ENCODE measurements at regions not wholly inside any gene's neighbourhood (a gene's known extent, or its start where the extent isn't known, plus 50 kb on each side); places are given as distances from the start of the nearest gene placed in this dataset.
"Not testable (repeated sequence)": the region's sequence is repeated elsewhere in the genome, so short reads cannot be mapped to it uniquely, and the experiment has no call there.

DNA sequence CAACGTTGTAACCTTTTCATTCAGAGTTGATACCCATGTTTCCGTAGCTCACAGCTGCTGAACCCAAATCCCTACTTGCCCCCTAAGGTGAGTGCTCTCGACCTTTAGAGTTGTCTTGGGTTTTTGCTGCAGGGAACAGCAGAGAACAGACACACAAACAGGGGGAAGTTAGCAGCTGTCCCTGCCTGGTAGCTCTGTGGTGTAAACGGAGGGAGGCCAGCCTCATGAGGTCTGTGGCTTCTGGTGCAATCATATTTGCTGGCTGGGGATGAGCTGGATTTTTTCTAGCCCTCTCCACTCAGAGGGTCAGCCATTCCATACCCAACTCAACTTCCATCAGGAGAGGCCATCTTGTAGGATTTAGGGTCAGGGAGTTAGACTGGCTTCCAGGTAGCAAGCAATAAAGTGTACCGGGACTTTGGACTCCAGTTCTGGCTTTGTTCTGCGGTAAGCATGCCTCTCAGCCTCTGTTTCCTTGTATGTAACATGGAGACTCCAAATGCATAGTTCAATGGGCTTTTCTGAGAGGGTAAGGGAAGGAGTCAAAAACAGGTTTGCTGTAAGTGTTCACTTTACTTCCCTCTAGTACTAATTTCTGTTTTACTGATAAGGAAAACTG is 218.9 kb downstream of the MID1IP1 start:
- no peak for DNase-seq (ENCODE audit: extremely low spot score, insufficient read length, low read depth)
- FAIRE-seq, result no peak

DNA sequence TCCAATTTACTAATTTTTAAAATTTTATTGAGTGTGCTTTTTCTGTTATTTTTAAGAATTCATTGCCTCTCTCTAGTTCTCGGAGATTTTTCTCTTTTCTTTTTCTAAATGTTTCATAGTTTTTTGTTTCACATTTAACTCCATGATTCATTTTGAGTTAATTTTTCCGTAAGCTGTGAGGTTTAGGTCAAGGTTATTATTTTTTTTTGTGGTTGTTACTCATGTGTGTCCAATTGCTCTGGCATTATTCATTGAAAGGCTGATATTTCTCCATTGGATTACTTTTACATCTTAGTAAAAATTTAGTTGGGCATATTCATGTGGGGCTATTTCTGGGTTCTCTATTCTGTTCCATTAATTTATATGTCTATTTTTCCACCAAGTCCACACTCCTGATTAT is 220.8 kb downstream of the MID1IP1 start:
- FAIRE-seq (no peak), DNase-seq (ENCODE audit: extremely low spot score, insufficient read length, low read depth) (no peak)

DNA sequence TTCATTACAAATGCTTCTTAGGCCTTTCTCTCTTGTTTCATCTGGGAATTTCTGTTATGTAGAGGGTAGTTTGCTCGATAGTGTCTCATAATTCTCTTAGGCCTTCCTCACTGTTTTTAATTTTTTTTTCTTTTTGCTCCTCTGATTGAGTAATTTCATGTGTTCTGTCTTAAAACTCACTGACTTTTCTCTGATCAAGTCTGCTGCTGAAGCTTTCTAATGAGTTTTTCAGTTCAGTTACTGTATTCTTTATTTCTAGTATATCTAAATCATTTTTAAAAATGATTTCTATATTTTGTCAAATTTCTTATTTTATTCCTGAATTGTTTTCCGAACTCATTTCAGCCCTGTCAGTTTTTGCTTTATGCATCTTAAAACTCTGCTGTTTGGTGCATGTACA is 228.0 kb downstream of the MID1IP1 start:
- no peak for DNase-seq (ENCODE audit: extremely low spot score, insufficient read length, low read depth)
- FAIRE-seq, result no peak

DNA sequence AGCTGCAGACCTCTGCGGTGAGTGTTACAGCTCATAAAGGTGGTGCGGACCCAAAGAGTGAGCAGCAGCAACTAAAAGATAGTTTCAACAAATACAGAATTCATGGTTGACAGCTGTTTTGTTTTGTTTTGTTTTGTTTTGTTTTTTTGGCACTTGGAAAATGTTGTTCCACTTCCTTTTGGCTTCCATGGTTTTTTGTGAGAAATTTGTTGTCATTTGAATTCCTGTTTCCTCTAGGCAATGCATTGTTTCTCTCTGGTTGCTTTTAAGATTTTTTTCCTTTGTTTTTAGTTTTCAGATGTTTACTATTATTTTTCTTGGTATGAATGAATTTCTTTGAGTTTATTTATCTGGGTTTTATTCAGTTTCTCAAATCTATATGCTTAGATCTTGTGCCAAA is 229.4 kb downstream of the MID1IP1 start:
- DNase-seq (ENCODE audit: extremely low spot score, insufficient read length, low read depth) (no peak), FAIRE-seq (no peak)

DNA sequence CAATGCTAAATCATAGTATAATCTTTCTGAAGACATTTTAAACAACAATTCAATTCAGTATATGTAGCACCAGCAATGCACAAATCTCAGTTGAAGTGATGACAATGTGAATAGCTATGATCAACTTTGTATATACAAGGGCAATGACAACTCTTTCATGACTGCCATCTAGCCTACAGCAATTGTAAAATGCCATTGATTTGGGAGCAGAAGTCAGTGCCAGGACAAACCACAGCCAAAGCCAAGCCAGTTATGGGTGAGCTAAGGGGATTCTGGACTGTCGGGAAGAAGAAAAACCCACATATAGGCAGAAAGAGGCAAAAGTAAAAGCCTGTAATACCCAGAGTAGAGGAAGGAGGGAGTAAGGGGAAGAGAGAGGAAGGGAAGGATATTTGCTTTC is 238.6 kb downstream of the MID1IP1 start:
- DNase-seq (ENCODE audit: extremely low spot score, insufficient read length, low read depth) (no peak), FAIRE-seq (no peak)

DNA sequence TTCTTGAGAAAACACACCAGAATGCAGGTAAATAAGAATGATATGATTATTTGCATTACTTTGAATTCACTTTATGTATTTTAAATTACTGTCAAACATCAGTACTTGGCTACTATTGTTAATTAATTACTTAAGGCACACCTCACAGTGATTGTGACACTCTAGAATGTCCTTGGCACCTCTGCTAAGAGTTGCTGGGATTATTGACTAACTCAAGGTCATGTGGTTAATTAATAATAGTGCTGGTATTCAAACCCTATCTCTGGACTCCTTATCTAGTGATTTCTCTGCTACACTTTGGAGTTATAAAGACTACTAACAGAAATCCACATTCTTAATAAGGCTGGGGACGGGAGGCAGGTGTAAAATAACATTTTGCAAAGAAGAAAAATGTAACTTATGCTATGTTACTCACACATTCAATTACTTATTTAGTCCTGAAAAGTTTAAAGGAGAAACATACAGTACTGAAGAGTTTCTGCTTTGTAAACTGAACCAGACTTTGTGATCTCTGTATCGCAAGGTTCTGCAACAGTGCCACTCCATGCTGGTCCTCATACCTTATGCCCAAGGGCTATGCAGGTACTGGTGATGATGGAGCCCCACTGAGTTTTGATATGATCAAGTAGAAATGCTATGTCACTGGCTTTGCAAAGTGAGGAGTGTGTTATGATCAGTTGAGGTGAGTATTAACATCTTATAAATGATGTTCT is 242.7 kb downstream of the MID1IP1 start:
- DNase-seq (ENCODE audit: extremely low spot score, insufficient read length, low read depth) (no peak), FAIRE-seq (no peak)

DNA sequence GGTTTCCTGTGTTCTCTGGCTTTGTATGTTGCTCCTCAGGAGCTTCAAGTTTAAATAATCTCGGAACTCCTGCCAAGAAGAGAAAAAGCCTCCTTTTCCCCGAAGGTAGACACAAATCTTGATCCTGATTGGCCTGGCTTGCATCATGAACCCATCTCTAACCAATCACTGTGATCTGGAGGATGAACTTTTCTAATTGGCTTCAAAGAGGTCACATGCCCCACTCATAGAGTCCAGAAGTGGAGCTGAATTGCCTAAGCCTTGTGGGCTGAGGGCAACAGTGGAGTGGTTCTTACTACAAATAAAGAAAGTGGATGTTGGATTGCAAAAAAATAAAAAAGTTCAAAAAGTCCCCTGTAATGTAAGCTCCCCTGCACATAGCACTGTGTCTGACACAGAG is 245.9 kb downstream of the MID1IP1 start:
- FAIRE-seq (no peak), DNase-seq (ENCODE audit: extremely low spot score, insufficient read length, low read depth) (no peak)

DNA sequence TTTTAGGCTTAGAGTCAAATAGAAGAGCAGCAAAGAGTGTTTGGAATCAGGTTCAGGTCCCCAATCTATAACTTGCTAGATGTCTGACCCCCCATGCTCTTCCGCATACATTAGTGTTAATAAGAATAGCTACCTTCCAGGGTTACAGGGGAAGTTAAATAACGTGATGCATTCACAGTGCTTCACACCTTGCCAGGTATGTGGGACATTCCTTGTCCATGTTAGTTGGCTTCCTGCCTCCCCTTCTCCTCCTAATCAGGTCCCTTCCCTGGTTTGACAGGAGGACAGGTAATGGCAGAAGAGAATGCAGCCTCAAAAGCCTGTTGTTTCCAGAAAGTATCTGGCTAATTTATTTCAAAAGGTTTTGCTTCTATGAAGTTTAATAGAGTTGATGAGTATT is 248.7 kb downstream of the MID1IP1 start:
- DNase-seq (ENCODE audit: extremely low spot score, insufficient read length, low read depth) (no peak), FAIRE-seq (no peak)

DNA sequence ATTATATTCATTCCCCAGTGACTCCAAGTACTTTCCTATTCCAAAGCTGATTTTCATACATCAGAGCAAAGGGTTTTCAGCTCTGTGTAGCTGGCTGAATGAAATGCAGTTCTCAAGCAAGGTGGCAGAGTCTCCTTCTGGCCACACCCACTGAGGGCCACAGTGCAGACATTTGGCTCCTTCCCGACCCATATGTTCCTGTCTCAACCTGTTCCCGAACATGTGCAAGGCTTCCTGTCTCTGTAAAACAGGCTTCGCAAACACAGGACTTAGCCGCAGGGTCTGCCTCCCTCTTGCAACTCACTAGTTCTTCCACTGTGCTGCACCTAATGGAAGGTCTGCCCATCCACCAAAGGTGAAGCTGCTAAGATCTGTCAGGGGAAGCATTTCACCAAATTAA is 249.2 kb downstream of the MID1IP1 start:
- FAIRE-seq (no peak), DNase-seq (ENCODE audit: extremely low spot score, insufficient read length, low read depth) (no peak)

DNA sequence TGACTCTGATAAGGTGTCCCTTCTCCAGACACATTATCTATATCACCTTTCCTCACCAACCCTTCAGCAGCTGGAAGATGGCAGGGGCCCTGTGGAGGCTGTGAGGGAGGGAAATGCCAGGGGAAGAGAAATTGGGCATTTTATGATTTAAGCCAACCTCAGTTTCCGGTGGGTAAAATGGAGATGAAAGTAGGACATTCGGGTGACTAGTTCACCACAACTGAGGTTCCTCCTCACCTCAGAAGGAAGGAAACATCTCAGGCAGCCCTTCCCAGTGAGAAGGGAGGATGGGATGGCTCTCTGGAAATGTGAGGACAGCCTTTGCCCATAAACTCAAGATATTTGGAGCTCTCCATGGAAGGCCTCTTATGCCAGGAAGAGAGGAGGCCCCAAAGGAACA is 251.5 kb downstream of the MID1IP1 start:
- FAIRE-seq, result no peak

DNA sequence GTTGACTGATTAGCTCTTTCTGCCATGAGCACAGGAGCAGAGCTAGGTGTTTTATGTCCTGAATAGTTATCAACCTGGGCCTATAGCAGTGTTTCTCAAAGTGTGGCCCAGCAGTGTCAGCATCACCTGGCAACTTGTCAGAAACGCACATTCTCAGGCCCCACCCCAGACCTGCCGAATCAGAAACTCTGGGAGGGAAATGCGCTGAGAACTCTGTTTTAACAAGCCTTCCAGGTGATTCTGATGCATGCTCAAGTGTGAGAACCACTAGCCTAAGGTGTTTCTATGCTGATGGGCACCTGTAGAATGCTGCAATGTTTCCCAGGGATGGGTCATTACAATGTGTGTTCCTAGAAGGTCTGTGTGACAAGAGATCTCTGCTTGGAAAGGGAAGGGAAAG is 257.5 kb downstream of the MID1IP1 start:
- no peak for DNase-seq (ENCODE audit: extremely low spot score, insufficient read length, low read depth)
- no peak for FAIRE-seq

More for the DNA sequence above, 251.5 kb downstream of the MID1IP1 start:
- DNase-seq (ENCODE audit: extremely low spot score, insufficient read length, low read depth), result no peak

DNA sequence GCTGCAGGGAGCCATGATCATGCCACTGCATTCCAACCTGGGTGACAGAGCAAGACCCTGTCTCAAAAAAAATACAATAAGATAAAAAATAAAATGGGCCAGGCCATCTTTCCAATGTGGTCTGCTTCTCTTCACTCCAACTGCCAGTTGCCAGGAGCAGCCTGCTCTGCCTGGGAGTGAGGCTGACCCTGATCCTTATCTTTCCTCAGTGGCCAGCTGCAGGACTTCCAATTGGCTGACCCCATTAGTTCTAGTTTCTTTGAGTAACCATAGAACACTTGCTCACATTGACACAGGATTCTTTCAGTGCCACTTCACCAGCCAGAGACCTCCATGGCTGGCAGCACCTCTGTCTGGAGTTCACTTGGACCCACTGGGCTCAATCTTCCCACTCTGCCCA is 258.6 kb downstream of the MID1IP1 start:
- no peak for DNase-seq (ENCODE audit: extremely low spot score, insufficient read length, low read depth)
- FAIRE-seq, result no peak

DNA sequence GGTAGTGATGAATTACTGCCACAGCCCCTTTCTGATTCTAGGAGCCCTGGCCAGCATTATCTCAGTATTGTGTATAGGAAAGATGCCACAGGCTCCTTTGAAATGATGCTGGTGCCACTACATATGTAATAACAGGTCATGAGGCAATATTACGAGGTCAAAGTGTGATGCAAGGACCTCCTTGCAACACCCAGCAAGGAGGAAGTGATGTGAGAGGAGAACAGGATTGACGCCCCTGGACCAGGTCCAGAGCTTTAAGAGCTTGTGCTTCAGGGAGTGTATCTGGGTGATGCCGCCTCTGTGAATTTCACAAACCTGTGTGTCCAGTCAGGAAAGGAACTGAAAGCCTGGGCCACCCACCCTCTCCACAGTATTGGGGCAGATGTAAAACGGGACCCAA is 261.8 kb downstream of the MID1IP1 start:
- DNase-seq (ENCODE audit: extremely low spot score, insufficient read length, low read depth) (no peak), FAIRE-seq (no peak)

DNA sequence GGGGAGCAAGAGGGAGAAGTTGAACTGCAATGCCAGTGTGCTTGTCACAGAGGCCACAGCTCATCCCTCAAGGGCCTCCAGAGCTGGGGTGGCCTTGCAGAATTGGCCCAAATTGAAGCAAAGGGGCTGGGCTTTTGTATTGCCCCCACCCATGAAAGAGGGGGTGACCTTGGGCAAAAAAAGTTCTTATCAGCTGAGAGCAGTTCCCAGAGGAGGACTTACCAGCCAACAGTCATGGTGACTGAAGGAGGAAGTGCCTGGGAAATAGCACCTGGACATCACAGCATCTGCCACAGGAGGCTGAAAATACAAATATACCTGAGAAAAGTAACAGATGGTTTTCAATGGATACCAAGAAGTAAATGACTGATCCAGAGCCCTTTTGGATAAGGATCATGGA is 262.4 kb downstream of the MID1IP1 start:
- no peak for DNase-seq (ENCODE audit: extremely low spot score, insufficient read length, low read depth)
- no peak for FAIRE-seq

DNA sequence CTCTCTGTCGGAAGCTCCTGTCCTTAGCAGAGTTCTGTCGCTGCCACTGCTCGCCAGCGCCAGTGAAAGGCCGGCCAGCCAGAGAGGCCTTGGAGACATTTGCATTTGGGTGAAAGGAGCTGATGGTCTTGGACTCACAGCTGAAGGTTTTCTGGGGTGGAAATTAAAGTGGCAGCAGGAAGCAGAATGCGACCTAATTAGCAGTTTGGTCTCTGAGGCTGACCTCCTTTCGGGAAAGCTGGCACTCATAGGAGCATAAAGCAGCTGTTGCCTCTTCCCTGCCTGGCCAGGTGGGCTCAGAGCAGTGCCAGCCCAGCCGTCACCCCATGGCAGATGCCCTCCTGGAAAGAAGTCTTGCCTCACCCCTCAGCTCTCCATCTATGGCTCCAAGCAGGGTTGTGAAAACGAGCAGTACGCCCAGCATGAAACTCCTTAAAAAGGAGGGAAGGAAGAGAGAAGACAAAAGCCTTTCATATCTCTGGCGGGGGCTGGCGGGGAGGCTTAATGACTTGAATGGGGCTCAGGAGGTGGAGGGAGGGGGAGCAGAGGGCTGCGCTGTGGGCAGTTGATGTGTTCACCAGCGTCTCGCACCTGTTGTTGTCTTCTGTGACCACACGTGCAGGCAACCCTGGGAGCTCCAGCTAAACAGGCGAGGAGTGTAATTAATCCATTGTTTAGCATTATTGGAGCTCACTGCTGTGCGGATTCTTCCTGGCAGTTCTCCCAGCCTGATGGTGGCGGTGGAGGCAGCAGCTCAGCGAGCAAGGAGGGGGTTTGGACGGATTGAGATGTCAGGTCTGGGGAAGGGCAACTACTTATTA is 264.0 kb downstream of the MID1IP1 start:
- no peak for FAIRE-seq
- DNase-seq (ENCODE audit: extremely low spot score, insufficient read length, low read depth), result no peak

DNA sequence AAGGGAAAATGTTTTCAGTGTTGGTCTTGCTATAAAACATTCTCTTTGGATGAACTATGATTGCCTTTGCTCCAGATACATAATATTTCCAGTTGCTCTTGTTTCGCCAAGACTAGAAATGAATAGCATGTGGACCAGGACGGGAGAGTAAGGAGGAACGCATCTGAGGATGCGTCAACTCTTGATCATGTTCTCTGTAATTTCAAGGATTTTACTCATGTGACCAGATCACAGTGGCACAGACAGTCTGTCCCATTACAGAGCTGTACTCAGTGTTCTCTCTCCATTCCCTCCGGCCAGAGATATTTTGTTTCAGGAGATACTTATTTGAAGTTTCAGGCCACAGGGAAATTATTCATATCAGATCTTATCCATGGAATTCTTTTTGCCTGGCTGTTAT is 266.6 kb downstream of the MID1IP1 start:
- DNase-seq (ENCODE audit: extremely low spot score, insufficient read length, low read depth) (no peak), FAIRE-seq (no peak)

DNA sequence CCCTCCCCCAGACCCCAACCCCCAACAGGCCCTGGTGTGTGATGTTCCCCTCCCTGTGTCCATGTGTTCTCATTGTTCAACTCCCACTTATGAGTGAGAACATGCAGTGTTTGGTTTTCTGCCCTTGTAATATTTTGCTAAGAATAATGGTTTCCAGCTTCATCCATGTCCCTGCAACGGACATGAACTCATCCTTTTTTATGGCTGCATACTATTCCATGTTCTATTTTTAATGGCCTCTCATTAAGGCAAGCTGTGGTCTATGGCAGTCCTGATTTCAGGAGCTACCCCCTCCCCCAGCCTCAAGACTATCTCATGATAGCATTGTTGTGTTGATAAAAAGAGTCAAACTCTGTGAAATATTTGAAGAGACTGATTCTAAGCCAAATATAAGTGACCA is 267.4 kb downstream of the MID1IP1 start:
- not testable (repeated sequence) for FAIRE-seq; DNase-seq (ENCODE audit: extremely low spot score, insufficient read length, low read depth)

DNA sequence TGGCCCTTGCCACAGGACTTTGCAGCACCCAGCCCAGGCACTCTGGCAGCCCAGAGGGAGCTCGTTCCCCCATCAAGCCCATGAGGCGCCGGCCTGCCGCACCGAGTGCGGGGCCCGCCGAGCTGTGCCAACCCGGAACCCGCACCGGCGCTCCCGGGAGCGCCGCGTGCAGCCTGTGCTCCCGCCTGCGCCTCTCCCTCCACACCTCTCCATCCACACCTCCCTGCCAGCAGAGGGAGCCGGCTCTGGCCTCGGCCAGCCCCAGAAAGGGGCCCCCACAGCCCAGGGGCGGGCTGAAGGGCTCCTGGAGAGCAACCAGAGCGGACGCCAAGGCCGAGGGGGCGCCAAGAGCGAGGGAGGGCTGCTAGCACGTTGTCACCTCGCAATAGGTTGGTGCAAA is 268.8 kb downstream of the MID1IP1 start:
- DNase-seq (ENCODE audit: extremely low spot score, insufficient read length, low read depth) (no peak), FAIRE-seq (no peak)

DNA sequence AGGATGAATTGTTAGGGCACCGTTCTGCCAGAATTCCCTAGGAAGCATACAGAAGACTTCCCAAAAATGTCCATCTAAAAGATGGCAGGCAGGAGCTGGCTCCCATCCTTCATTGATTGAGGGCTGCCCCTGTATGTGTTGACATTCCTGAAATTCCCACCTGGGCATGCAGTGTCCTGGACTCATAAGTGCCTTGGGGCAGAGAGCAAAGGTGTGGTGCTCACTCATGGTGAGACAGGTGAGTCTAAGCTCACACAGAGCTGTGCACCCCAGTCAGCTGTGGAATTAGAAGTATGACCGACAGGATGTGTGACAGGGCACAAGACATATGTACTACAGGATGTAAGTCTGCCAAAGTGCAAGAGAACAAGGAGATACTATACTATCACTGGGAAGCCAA is 271.9 kb downstream of the MID1IP1 start:
- FAIRE-seq (no peak), DNase-seq (ENCODE audit: extremely low spot score, insufficient read length, low read depth) (no peak)

DNA sequence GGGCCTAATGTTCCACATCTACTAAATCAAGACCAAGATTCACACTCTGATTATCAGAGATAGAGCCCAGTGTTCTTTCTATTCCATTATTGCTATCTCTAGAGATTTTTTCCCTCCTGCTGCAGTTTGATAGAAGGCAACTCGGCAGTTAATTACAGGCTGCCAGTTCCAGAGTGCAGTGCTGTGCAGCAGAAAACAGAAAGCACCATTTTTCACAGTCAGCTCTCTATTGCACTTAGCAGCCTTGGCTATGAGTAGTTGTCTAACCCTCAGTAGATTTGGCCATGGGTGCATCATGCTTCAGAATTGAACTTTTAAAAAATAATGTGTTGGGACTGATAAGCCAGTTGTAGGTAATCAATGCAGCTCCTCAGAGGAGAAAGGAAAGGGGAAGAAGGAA is 295.3 kb downstream of the MID1IP1 start:
- DNase-seq (ENCODE audit: extremely low spot score, insufficient read length, low read depth) (no peak), FAIRE-seq (no peak)

DNA sequence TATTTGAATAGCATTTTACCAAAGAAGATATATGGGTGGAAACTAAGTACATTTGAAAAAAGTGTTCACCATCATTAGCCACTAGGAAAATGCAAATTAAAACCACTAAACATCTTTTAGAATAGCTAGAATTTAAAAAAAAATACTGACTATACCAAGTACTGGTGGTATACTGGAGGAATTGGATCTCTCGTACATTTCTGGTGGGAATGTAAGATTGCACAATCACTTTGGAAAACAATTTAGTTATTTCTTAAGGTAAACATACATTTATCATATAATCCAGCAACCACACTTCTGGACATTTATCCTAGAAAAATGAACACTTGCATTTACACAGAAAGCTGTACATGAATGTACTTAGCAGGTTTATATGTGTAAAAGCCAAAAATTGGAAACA is 303.5 kb downstream of the MID1IP1 start:
- no peak for FAIRE-seq

More for the DNA sequence above, 303.5 kb downstream of the MID1IP1 start:
- no peak for DNase-seq (ENCODE audit: extremely low spot score, insufficient read length, low read depth)
